Neural crest cell (in vitro differentiated cells): ENCODE measurements at regions not wholly inside any gene's neighbourhood (a gene's known extent, or its start where the extent isn't known, plus 50 kb on each side); places are given as distances from the start of the nearest gene placed in this dataset.

Source experiments
- DNase-seq: peaks from one replicate; pipeline ENCODE4 v3.0.0; 2021; ENCODE audit warnings: low read depth, mixed read lengths, low spot score
- H3K27ac Mint-ChIP-seq: one replicate; pipeline ENCODE4 v1.8.0; 2021; ENCODE audit warnings: mild to moderate bottlenecking, mixed read lengths; ENCODE audit not compliant: unreplicated experiment
- H3K27me3 Mint-ChIP-seq: 2 replicates; pipeline ENCODE4 v1.8.0; 2021; ENCODE audit warnings: low read depth, mild to moderate bottlenecking, mixed read lengths
- H3K36me3 Mint-ChIP-seq: 2 replicates; pipeline ENCODE4 v1.8.0; 2021; ENCODE audit warnings: low read depth, mild to moderate bottlenecking, mixed read lengths
- H3K4me1 Mint-ChIP-seq: 2 replicates; pipeline ENCODE4 v1.8.0; 2021; ENCODE audit warnings: mixed read lengths
- H3K4me3 Mint-ChIP-seq: one replicate; pipeline ENCODE4 v1.8.0; 2021; ENCODE audit warnings: mild to moderate bottlenecking, mixed read lengths
- H3K9me3 Mint-ChIP-seq: 2 replicates; pipeline ENCODE4 v1.8.0; 2021; ENCODE audit warnings: mixed read lengths
- TF ChIP-seq, protein P1 (sequence below): fragments of 200-600 bp; sonication (generic); conservative IDR thresholded peaks from 2 replicates; pipeline ENCODE4 v1.5.0; 2021; ENCODE audit warnings: antibody characterized with exemption, mild to moderate bottlenecking

GRCh38 chr14:34119107-34119858, 168.4 kb upstream of the EGLN3 start:
- peaks cover 5% of the 10 kb centered on the region for H3K27me3 Mint-ChIP-seq
- no peak for DNase-seq
- no peaks in the 10 kb centered on the region for H3K4me1 Mint-ChIP-seq
- TF ChIP-seq, protein P1, sequence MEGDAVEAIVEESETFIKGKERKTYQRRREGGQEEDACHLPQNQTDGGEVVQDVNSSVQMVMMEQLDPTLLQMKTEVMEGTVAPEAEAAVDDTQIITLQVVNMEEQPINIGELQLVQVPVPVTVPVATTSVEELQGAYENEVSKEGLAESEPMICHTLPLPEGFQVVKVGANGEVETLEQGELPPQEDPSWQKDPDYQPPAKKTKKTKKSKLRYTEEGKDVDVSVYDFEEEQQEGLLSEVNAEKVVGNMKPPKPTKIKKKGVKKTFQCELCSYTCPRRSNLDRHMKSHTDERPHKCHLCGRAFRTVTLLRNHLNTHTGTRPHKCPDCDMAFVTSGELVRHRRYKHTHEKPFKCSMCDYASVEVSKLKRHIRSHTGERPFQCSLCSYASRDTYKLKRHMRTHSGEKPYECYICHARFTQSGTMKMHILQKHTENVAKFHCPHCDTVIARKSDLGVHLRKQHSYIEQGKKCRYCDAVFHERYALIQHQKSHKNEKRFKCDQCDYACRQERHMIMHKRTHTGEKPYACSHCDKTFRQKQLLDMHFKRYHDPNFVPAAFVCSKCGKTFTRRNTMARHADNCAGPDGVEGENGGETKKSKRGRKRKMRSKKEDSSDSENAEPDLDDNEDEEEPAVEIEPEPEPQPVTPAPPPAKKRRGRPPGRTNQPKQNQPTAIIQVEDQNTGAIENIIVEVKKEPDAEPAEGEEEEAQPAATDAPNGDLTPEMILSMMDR = no peak
- H3K4me3 Mint-ChIP-seq = no peak overlapping the region
- no peaks in the 10 kb centered on the region for H3K36me3 Mint-ChIP-seq
- H3K9me3 Mint-ChIP-seq = peaks cover 10% of the 10 kb centered on the region
- no peak overlapping the region for H3K27ac Mint-ChIP-seq

DNA sequence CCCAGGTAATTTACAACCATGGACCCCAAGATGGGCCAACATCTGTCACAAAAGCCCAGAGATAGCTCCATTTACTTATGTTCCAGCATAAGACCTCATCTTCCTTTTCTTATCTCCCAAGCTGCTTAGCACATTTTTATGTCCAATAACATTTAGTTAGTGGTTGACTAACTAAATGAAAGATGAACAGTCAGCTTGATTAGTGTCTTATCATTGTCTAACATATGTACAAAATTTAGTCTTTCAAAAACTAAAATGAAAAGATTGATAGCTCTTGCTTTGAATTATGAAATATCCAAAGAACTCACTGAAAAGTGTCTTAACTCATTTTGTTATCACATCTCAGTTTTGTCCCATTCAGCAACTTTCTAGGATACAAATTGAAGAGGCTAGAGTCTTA, 163.1 kb upstream of the EGLN3 start:
- H3K27ac Mint-ChIP-seq = no peak overlapping the region
- TF ChIP-seq, protein P1 = no peak
- peaks cover 10% of the 10 kb centered on the region for H3K9me3 Mint-ChIP-seq
- H3K36me3 Mint-ChIP-seq = no peaks in the 10 kb centered on the region
- no peak for DNase-seq
- no peaks in the 10 kb centered on the region for H3K27me3 Mint-ChIP-seq
- peaks cover 15% of the 10 kb centered on the region for H3K4me1 Mint-ChIP-seq
- H3K4me3 Mint-ChIP-seq = no peak overlapping the region

- DNase-seq = no peak
- Mint-ChIP-seq H3K9me3 (peaks cover 10% of the 10 kb centered on the region), H3K36me3 (no peaks in the 10 kb centered on the region), H3K4me1 (peaks cover 15% of the 10 kb centered on the region), H3K4me3 (no peak overlapping the region), H3K27ac (no peak overlapping the region), H3K27me3 (no peaks in the 10 kb centered on the region)
- TF ChIP-seq, protein P1 = no peak
These were observed 162.2 kb upstream of the EGLN3 start for GRCh38 chr14:34113005-34113511.

DNA sequence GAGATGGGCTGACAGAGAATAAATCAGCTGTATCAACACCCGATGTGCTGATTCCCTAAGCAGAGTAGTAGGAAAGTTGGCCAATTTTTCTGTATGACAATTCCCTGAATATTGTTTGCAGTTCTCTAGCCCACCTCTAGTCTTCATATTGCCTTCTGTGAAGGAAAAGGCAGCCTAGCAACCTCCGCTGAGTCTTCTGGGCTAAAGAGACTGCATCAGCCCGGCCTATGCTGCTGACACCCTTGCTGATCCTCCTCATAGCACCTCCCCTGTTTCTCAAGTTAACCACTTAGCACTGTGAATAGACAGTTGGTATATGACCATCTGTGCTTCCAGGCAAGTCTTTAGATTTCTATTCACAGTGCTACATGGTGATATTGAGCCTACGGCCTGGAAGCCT, 161.1 kb upstream of the EGLN3 start:
- no peaks in the 10 kb centered on the region for H3K27me3 Mint-ChIP-seq
- H3K9me3 Mint-ChIP-seq = peaks cover 7% of the 10 kb centered on the region
- no peak overlapping the region for H3K4me3 Mint-ChIP-seq
- no peaks in the 10 kb centered on the region for H3K36me3 Mint-ChIP-seq
- TF ChIP-seq, protein P1 = no peak
- peaks cover 15% of the 10 kb centered on the region for H3K4me1 Mint-ChIP-seq
- no peak overlapping the region for H3K27ac Mint-ChIP-seq
- no peak for DNase-seq

GRCh38 chr14:34111505-34111904, 160.6 kb upstream of the EGLN3 start:
- Mint-ChIP-seq H3K4me1 (peaks cover 15% of the 10 kb centered on the region), H3K4me3 (no peak overlapping the region), H3K36me3 (no peaks in the 10 kb centered on the region), H3K9me3 (peaks cover 7% of the 10 kb centered on the region), H3K27me3 (no peaks in the 10 kb centered on the region), H3K27ac (no peak overlapping the region)
- no peak for DNase-seq
- TF ChIP-seq, protein P1 = no peak
